H1 (cell line): ENCODE measurements at regions not wholly inside any gene's neighbourhood (a gene's known extent, or its start where the extent isn't known, plus 50 kb on each side); places are given as distances from the start of the nearest gene placed in this dataset.
A peak's percentile ranks its signal among the peaks of the same experiment; 100 is the strongest.

ENCODE experiments used
- CTCF ChIA-PET: fragments of 300-600 bp; sonication (Branson Sonifier 250); formaldehyde crosslinking; loops from one replicate; lab custom pipeline; 2021; ENCODE audit not compliant: partially characterized antibody; lab: Charles Lee
- POLR2A ChIA-PET: fragments of 300-600 bp; sonication (Branson Sonifier 250); formaldehyde crosslinking; loops from one replicate; lab custom pipeline; 2021; ENCODE audit warnings: inconsistent platforms; ENCODE audit not compliant: partially characterized antibody; lab: Charles Lee
- DNase-seq, 2 experiments: peaks; one replicate each; pipeline versions ENCODE4 v3.0.0 to v3.0.0-alpha.2; 2010 to 2022; ENCODE audit warnings: low spot score in 2 of 2, low read depth in 1 of 2, mixed read lengths in 1 of 2
- FAIRE-seq: peaks from 2 replicates; lab custom pipeline; 2011; peaks lifted over from hg19 to GRCh38; lab: Jason Lieb, UNC
- H2AFZ ChIP-seq: 2 replicates; pipeline ENCODE4 v1.8.1; 2012; ENCODE audit warnings: low read length, inconsistent platforms
- H2AK5ac ChIP-seq: 2 replicates; pipeline ENCODE4 v1.6.1; 2013; ENCODE audit warnings: low read depth, low read length
- H2BK120ac ChIP-seq: replicated peaks from 2 replicates; pipeline ENCODE3; 2013; ENCODE audit warnings: low read depth, low read length, inconsistent platforms
- H2BK12ac ChIP-seq: 2 replicates; pipeline ENCODE4 v1.6.1; 2013; ENCODE audit warnings: low read depth, low read length
- H2BK15ac ChIP-seq: 2 replicates; pipeline ENCODE4 v1.6.1; 2013; ENCODE audit warnings: low read length
- H2BK20ac ChIP-seq: 2 replicates; pipeline ENCODE4 v1.6.1; 2013; ENCODE audit warnings: low read length
- H2BK5ac ChIP-seq: 2 replicates; pipeline ENCODE4 v1.6.1; 2013; ENCODE audit warnings: low read depth, low read length
- H3K14ac ChIP-seq: 2 replicates; pipeline ENCODE4 v1.6.1; 2013; ENCODE audit warnings: inconsistent platforms; ENCODE audit not compliant: insufficient read length
- H3K18ac ChIP-seq: 2 replicates; pipeline ENCODE4 v1.6.1; 2013; ENCODE audit warnings: low read length; ENCODE audit errors: extremely low read depth
- H3K23ac ChIP-seq: 2 replicates; pipeline ENCODE4 v1.6.1; 2013; ENCODE audit warnings: inconsistent platforms; ENCODE audit not compliant: insufficient read length
- H3K23me2 ChIP-seq: 2 replicates; pipeline ENCODE4 v1.6.1; 2013; ENCODE audit warnings: low read depth, low read length
- H3K27ac ChIP-seq: 2 replicates; pipeline ENCODE4 v1.6.1; 2011; ENCODE audit warnings: low read depth, low read length, inconsistent platforms
- H3K27me3 ChIP-seq, 4 experiments: replicated peaks in 1 of 4; 1 replicate in 1 of 4; 2 replicates in 3 of 4; pipeline versions ENCODE4 v1.6.1 to v1.8.1; 2011 to 2013; ENCODE audit warnings: low read length in 3 of 4, mild to moderate bottlenecking in 3 of 4, inconsistent platforms in 2 of 4, mixed read lengths in 2 of 4, moderate library complexity in 1 of 4; ENCODE audit not compliant: control insufficient read depth in 3 of 4, insufficient read depth in 3 of 4; ENCODE audit errors: extremely low read depth in 1 of 4
- H3K36me3 ChIP-seq, 4 experiments: 2 replicates each; pipeline versions ENCODE4 v1.6.1 to v1.8.1; 2011 to 2013; ENCODE audit warnings: mild to moderate bottlenecking in 4 of 4, low read length in 3 of 4, moderate library complexity in 2 of 4, control low read depth in 1 of 4, inconsistent platforms in 1 of 4; ENCODE audit not compliant: insufficient read depth in 4 of 4, control insufficient read depth in 2 of 4
- H3K4ac ChIP-seq: replicated peaks from 2 replicates; pipeline ENCODE3; 2013; ENCODE audit warnings: low read length, low read depth, mixed read lengths, inconsistent platforms; ENCODE audit not compliant: insufficient read length
- H3K4me1 ChIP-seq, 4 experiments: replicated peaks in 1 of 4; 1 replicate in 1 of 4; 2 replicates in 3 of 4; pipeline versions ENCODE4 v1.6.1 to v1.8.1; 2011 to 2013; ENCODE audit warnings: low read length in 3 of 4, inconsistent platforms in 2 of 4, mixed read lengths in 1 of 4; ENCODE audit not compliant: insufficient read depth in 4 of 4, control insufficient read depth in 3 of 4
- H3K4me2 ChIP-seq, 2 experiments: 2 replicates each; pipeline versions ENCODE4 v1.6.1 to v1.8.1; 2011 to 2013; ENCODE audit warnings: low read depth in 2 of 2, low read length in 2 of 2, control low read depth in 1 of 2, inconsistent platforms in 1 of 2, mild to moderate bottlenecking in 1 of 2; ENCODE audit not compliant: insufficient read depth in 1 of 2
- H3K4me3 ChIP-seq, 4 experiments: fragments of 200-600, 300-600 bp in 1 of 4; sonication (generic), shearing (Covaris generic), sonication (Bioruptor Twin) in 1 of 4; 2 replicates each; pipeline versions ENCODE4 v1.5.1 to v1.8.1; 2011 to 2016; ENCODE audit warnings: low read length in 4 of 4, low read depth in 3 of 4, control low read depth in 2 of 4, inconsistent platforms in 2 of 4, mild to moderate bottlenecking in 2 of 4, mixed read lengths in 1 of 4, moderate library complexity in 1 of 4; ENCODE audit not compliant: insufficient read depth in 2 of 4; ENCODE audit errors: extremely low read depth in 1 of 4
- H3K56ac ChIP-seq: replicated peaks from 2 replicates; pipeline ENCODE3; 2013; ENCODE audit warnings: low read depth, mild to moderate bottlenecking, mixed read lengths, low read length, inconsistent platforms; ENCODE audit not compliant: insufficient read length
- H3K79me1 ChIP-seq: 2 replicates; pipeline ENCODE4 v1.6.1; 2013; ENCODE audit warnings: low read depth, low read length, control low read depth
- H3K79me2 ChIP-seq, 2 experiments: 2 replicates each; pipeline versions ENCODE4 v1.6.1 to v1.8.1; 2012 to 2013; ENCODE audit warnings: low read length in 2 of 2, mild to moderate bottlenecking in 2 of 2, inconsistent platforms in 1 of 2; ENCODE audit not compliant: insufficient read depth in 2 of 2, control insufficient read depth in 1 of 2
- H3K9ac ChIP-seq, 4 experiments: replicated peaks in 1 of 4; 1 replicate in 1 of 4; 2 replicates in 3 of 4; pipeline versions ENCODE4 v1.6.1 to v1.8.1; 2011 to 2013; ENCODE audit warnings: low read depth in 3 of 4, low read length in 3 of 4, control low read depth in 2 of 4, mild to moderate bottlenecking in 2 of 4, moderate library complexity in 2 of 4, inconsistent platforms in 1 of 4; ENCODE audit errors: extremely low read depth in 1 of 4
- H3K9me3 ChIP-seq, 2 experiments: 2 replicates each; pipeline versions ENCODE4 v1.6.1 to v1.8.1; 2012 to 2013; ENCODE audit warnings: mild to moderate bottlenecking in 2 of 2, moderate library complexity in 2 of 2, control low read depth in 1 of 2, inconsistent platforms in 1 of 2, low read depth in 1 of 2, low read length in 1 of 2, mixed read lengths in 1 of 2; ENCODE audit not compliant: insufficient read depth in 2 of 2
- H4K20me1 ChIP-seq, 2 experiments: replicated peaks in 1 of 2; 2 replicates each; pipeline versions ENCODE3 to v1.8.1; 2011 to 2013; ENCODE audit warnings: inconsistent platforms in 2 of 2, low read length in 2 of 2, mild to moderate bottlenecking in 1 of 2; ENCODE audit not compliant: insufficient read depth in 2 of 2, control insufficient read depth in 1 of 2
- H4K5ac ChIP-seq: 2 replicates; pipeline ENCODE4 v1.6.1; 2013; ENCODE audit warnings: low read length, low read depth, mixed read lengths, inconsistent platforms; ENCODE audit not compliant: insufficient read length
- H4K8ac ChIP-seq: 2 replicates; pipeline ENCODE4 v1.8.0; 2013; ENCODE audit warnings: mild to moderate bottlenecking, moderate library complexity, low read length, inconsistent platforms; ENCODE audit not compliant: insufficient read depth; ENCODE audit errors: extremely low read depth
- H4K91ac ChIP-seq: replicated peaks from 2 replicates; pipeline ENCODE3; 2013; ENCODE audit warnings: low read length, mixed read lengths, inconsistent platforms; ENCODE audit not compliant: insufficient read length
- BACH1 ChIP-seq: IDR thresholded peaks from 2 replicates; pipeline ENCODE4 v1.6.1; 2012; ENCODE audit warnings: low read length, improper control_type of control experiment
- NRF1 ChIP-seq: IDR thresholded peaks from 2 replicates; pipeline ENCODE4 v1.6.1; 2011; ENCODE audit warnings: mild to moderate bottlenecking, low read depth, low read length, improper control_type of control experiment
- SIN3A ChIP-seq, 2 experiments: IDR thresholded peaks in 1 of 2; conservative IDR thresholded peaks in 1 of 2; 2 replicates each; pipeline ENCODE4 v1.6.1; 2011 to 2012; ENCODE audit warnings: low read length in 2 of 2, improper control_type of control experiment in 1 of 2, low read depth in 1 of 2, mild to moderate bottlenecking in 1 of 2
- SRF ChIP-seq: IDR thresholded peaks from 2 replicates; pipeline ENCODE4 v1.6.1; 2011; ENCODE audit warnings: mild to moderate bottlenecking, low read depth, low read length, moderate library complexity
- SUZ12 ChIP-seq: fragments of 200-600 bp; sonication (generic); IDR thresholded peaks from 2 replicates; pipeline ENCODE4 v1.6.1; 2012; ENCODE audit warnings: mild to moderate bottlenecking, inconsistent platforms, low read length, moderate library complexity, mixed read lengths
- TEAD4 ChIP-seq: IDR thresholded peaks from 2 replicates; pipeline ENCODE4 v1.6.1; 2012; ENCODE audit warnings: low read depth, low read length, inconsistent platforms, mixed read lengths
- WGBS, 2 experiments: shearing (Covaris generic) in 1 of 2; methylation state at CpG; one replicate each; pipeline versions ENCODE4 v1.1.6 to v1.1.7; 2013 to 2015; ENCODE audit warnings: low lambda C conversion rate in 2 of 2, mixed read lengths in 2 of 2, inconsistent platforms in 1 of 2, low coverage in 1 of 2, missing lambda C conversion rate in 1 of 2; ENCODE audit not compliant: insufficient replicate concordance in 2 of 2, insufficient coverage in 1 of 2, insufficient read length in 1 of 2; ENCODE audit errors: extremely low coverage in 1 of 2, missing lambda C conversion rate in 1 of 2; 5-methylcytosine and 5-hydroxymethylcytosine counted together

GRCh38 chr6:121748850-121749249 lies 313.4 kb downstream of the GJA1 start:
- Histone ChIP-seq H3K23me2 (no peaks in the 10 kb centered on the region), H3K14ac (no peak overlapping the region), H3K79me2 (no peaks in the 10 kb centered on the region), H2BK20ac (no peak overlapping the region), H3K9me3 (no peaks in the 10 kb centered on the region), H3K4me3 (no peak overlapping the region), H3K23ac (no peak overlapping the region), H3K36me3 (no peaks in the 10 kb centered on the region), H3K27me3 (no peaks in the 10 kb centered on the region), H2AK5ac (no peak overlapping the region), H3K56ac (no peak overlapping the region), H4K5ac (no peak overlapping the region), H2BK5ac (no peak overlapping the region), H3K9ac (no peak overlapping the region), H2BK12ac (no peak overlapping the region), H3K27ac (no peak overlapping the region), H3K18ac (no peak overlapping the region; the same call in 1 of the 2 replicates), H2AFZ (0 out of 2 replicates have a peak overlapping the region, but pooled peaks have one; percentile 3), H4K20me1 (no peaks in the 10 kb centered on the region), H3K4ac (no peak overlapping the region), H4K8ac (no peak overlapping the region), H3K4me2 (no peak overlapping the region), H3K79me1 (no peaks in the 10 kb centered on the region), H3K4me1 (no peaks in the 10 kb centered on the region), H4K91ac (no peak overlapping the region), H2BK15ac (no peak overlapping the region), H2BK120ac (no peak overlapping the region)
- DNase-seq (no peak), FAIRE-seq (no peak)
- ChIA-PET CTCF (interaction anchor here (0.6 to 1.2 kb wide), 4 partner anchors 14 to 293 kb away, joined by 3 to 4 read pairs (median 3); no protein-coding TSS in a partner anchor), POLR2A (interaction anchor here (1.1 kb wide), 1 partner anchor 313 kb away, joined by 3 read pairs; no protein-coding TSS in a partner anchor)
- WGBS, 2 experiments: 93% methylated on average over 2 of the region's 2 CpGs; no CpG with 5 or more reads in 1 of the 2 experiments
- TF ChIP-seq SIN3A (conservative IDR thresholded peaks at IDR 0.05 in 1 of 2, IDR thresholded peaks at IDR 0.05 in 1 of 2; ENCODE audit: low read depth in 1 of 2, low read length in 2 of 2): no peak
- TF ChIP-seq SRF: no peak
- TF ChIP-seq SUZ12: no peak
- no peak for TF ChIP-seq NRF1
- no peak for TF ChIP-seq BACH1
- TF ChIP-seq TEAD4: no peak
